22Rv1 (cell line): ENCODE measurements at regions not wholly inside any gene's neighbourhood (a gene's known extent, or its start where the extent isn't known, plus 50 kb on each side); places are given as distances from the start of the nearest gene placed in this dataset.

Experiments used
- ZFX ChIP-seq: fragments of 450-650 bp; IDR thresholded peaks from 2 replicates; pipeline ENCODE4 v1.6.1; 2017; ENCODE audit warnings: antibody characterized with exemption, borderline replicate concordance
- TF ChIP-seq, protein P1 (sequence below): fragments of 450-650 bp; IDR thresholded peaks from 2 replicates; pipeline ENCODE4 v1.5.1; 2017; ENCODE audit warnings: mild to moderate bottlenecking

DNA sequence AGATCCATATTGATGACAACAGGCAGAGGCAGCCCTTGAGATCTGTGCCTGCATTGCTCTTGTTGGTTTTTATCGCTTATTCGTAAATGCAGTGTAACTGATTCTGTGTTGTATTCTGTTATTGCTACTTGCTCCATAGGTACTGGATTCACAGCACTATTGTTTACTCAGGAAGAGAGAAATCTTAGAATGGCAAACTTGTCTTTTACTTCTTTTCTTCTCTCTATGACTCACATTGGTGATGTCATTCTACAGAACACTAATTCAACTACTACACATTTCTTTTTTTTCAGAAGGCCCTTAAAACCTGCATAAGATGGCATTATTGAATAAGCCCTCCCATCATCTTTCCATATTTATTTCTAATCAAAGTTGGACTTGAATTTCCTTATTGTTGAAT is 201.0 kb upstream of the GBE1 start:
- TF ChIP-seq, protein P1, sequence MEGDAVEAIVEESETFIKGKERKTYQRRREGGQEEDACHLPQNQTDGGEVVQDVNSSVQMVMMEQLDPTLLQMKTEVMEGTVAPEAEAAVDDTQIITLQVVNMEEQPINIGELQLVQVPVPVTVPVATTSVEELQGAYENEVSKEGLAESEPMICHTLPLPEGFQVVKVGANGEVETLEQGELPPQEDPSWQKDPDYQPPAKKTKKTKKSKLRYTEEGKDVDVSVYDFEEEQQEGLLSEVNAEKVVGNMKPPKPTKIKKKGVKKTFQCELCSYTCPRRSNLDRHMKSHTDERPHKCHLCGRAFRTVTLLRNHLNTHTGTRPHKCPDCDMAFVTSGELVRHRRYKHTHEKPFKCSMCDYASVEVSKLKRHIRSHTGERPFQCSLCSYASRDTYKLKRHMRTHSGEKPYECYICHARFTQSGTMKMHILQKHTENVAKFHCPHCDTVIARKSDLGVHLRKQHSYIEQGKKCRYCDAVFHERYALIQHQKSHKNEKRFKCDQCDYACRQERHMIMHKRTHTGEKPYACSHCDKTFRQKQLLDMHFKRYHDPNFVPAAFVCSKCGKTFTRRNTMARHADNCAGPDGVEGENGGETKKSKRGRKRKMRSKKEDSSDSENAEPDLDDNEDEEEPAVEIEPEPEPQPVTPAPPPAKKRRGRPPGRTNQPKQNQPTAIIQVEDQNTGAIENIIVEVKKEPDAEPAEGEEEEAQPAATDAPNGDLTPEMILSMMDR, result no peak
- no peak for TF ChIP-seq ZFX
